ENCODE measurements at regions not wholly inside any gene's neighbourhood (a gene's known extent, or its start where the extent isn't known, plus 50 kb on each side); places are given as distances from the start of the nearest gene placed in this dataset.

DNA sequence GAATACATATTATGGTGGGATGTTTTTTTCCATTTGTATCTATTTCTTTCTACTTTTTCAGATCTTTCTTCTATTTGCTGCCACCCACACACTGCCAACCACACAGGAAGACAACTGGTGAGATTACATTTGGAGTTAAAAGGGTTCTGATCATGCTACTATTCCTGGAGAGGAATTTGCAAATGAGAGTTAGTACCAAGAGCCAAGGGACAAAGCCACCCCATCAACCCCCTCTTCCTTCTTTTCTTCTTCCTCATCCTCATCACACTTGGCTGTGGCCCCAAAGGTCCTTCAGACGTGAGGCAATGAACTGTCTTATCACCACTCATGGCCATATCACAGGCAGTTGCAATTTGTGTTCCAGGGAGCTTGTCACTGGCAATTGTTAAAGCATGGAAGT is 215.6 kb upstream of the SLC14A2 start:
- TF ChIP-seq, protein P1, sequence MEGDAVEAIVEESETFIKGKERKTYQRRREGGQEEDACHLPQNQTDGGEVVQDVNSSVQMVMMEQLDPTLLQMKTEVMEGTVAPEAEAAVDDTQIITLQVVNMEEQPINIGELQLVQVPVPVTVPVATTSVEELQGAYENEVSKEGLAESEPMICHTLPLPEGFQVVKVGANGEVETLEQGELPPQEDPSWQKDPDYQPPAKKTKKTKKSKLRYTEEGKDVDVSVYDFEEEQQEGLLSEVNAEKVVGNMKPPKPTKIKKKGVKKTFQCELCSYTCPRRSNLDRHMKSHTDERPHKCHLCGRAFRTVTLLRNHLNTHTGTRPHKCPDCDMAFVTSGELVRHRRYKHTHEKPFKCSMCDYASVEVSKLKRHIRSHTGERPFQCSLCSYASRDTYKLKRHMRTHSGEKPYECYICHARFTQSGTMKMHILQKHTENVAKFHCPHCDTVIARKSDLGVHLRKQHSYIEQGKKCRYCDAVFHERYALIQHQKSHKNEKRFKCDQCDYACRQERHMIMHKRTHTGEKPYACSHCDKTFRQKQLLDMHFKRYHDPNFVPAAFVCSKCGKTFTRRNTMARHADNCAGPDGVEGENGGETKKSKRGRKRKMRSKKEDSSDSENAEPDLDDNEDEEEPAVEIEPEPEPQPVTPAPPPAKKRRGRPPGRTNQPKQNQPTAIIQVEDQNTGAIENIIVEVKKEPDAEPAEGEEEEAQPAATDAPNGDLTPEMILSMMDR (IDR thresholded peaks at IDR 0.05; ENCODE audit: low read depth, low read length, missing control alignments) = no peak
- no peak overlapping the region for H3K4me3 ChIP-seq (replicated peaks; ENCODE audit: low read depth, low read length)
- DNase-seq (ENCODE audit: extremely low read depth, low read depth) = no peak

- DNase-seq (ENCODE audit: extremely low read depth, low read depth) = no peak
- H3K4me3 ChIP-seq (replicated peaks; ENCODE audit: low read depth, low read length) = no peak overlapping the region
- TF ChIP-seq, protein P1 (IDR thresholded peaks at IDR 0.05; ENCODE audit: low read depth, low read length, missing control alignments) = no peak
Measured at GRCh38 chr18:45402485-45403056, 212.7 kb upstream of the SLC14A2 start.

DNA sequence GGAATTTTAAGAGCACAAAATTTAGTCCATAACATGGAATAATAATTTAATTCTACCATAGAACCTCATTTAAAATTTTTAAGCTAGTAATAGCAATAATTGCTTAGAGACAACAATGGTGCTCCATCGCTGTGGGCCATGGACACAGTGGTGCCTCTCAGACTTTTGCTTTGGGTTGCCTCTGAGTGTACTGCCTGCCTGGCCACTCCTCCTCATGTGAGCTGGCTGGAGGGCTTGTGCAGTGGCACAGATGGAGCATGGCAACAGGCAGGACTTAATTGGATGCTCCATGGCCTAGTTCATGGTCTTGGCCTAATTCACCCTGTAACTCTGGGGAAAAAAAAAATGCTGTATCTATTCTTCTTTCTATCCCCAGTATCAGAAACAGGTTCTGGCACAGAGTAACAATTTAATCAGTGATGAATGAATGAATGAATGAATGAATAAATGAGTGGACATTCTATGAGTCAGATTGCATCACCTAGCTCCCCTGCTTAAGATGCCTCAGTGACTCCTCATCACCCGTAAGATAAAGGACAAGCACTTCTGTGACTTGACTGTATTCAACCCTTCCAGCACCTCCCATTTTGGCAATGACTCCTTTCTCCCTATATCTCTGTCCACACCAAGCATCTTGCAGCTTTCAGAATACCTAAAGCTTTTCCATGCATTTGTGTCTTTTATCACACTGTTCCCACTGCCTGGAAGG is 211.8 kb upstream of the SLC14A2 start:
- H3K4me3 ChIP-seq (replicated peaks; ENCODE audit: low read depth, low read length) = no peak overlapping the region
- TF ChIP-seq, protein P1 (IDR thresholded peaks at IDR 0.05; ENCODE audit: low read depth, low read length, missing control alignments) = no peak
- DNase-seq (ENCODE audit: extremely low read depth, low read depth) = no peak

GRCh38 chr18:45408218-45408617 is 207.1 kb upstream of the SLC14A2 start:
- TF ChIP-seq, protein P1 (IDR thresholded peaks at IDR 0.05; ENCODE audit: low read depth, low read length, missing control alignments) = no peak
- no peak for DNase-seq (ENCODE audit: extremely low read depth, low read depth)
- no peak overlapping the region for H3K4me3 ChIP-seq (replicated peaks; ENCODE audit: low read depth, low read length)

DNA sequence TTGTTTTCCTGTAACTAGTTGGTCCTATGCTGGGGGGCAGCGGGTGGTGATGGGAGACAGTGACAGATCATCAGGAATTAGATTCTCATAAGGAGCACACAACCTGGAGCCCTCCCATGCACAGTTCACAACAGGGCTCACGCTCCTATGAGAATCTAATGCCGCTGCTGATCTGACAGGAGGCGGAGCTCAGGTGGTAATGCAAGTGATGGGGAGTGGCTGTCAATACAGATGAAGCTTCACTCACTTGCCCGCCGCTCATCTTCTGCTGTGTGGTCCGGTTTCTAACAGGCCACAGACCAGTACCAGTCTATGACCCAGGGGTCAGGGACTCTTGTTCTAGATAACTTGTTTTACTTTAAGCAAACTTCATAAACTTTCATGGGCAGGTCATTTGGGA is 205.3 kb upstream of the SLC14A2 start:
- no peak for DNase-seq (ENCODE audit: extremely low read depth, low read depth)
- TF ChIP-seq, protein P1 (IDR thresholded peaks at IDR 0.05; ENCODE audit: low read depth, low read length, missing control alignments) = no peak
- H3K4me3 ChIP-seq (replicated peaks; ENCODE audit: low read depth, low read length) = no peak overlapping the region

DNA sequence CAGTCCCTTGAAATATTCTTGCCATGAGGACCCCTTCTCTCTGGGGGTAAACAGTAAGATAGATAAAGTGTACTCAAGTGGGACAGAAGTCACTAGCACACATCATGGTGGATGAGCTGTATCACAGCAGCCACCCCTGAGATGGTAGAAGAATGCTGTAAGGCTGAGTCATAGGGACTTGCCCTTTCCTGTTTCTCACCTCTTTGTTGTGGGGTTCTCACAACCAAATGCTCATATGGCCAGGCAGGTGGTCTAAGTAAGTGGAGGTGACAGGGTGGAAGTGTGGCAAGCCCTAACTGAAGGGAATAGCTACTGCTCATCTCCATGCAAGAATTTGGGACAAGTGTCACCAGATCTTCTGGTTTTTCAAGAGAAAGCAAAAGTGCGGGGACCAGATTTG is 202.7 kb upstream of the SLC14A2 start:
- no peak overlapping the region for H3K4me3 ChIP-seq (replicated peaks; ENCODE audit: low read depth, low read length)
- TF ChIP-seq, protein P1 (IDR thresholded peaks at IDR 0.05; ENCODE audit: low read depth, low read length, missing control alignments) = no peak
- no peak for DNase-seq (ENCODE audit: extremely low read depth, low read depth)
